ENCODE measurements at regions not wholly inside any gene's neighbourhood (a gene's known extent, or its start where the extent isn't known, plus 50 kb on each side); places are given as distances from the start of the nearest gene placed in this dataset.

DNA sequence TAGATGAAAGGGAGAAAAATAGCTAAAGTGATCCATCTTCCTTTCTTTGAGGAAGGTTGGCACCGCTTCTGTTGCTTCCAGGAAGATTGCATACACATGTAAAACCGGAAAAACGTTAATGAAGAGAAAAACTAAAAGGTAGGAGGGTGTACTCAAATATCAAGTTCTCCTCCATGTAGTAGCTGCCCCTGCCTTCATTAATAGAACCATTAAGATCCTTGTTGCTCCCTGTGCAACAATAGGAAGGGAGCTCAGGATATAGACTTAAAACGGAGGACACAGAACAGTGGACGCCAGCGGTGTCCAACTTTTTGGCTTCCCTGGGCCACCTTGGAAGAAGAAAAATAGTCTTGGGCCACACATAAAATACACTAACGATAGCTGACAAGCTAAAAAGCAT, 118.9 kb downstream of the TMEM174 start:
- TF ChIP-seq, protein P1, sequence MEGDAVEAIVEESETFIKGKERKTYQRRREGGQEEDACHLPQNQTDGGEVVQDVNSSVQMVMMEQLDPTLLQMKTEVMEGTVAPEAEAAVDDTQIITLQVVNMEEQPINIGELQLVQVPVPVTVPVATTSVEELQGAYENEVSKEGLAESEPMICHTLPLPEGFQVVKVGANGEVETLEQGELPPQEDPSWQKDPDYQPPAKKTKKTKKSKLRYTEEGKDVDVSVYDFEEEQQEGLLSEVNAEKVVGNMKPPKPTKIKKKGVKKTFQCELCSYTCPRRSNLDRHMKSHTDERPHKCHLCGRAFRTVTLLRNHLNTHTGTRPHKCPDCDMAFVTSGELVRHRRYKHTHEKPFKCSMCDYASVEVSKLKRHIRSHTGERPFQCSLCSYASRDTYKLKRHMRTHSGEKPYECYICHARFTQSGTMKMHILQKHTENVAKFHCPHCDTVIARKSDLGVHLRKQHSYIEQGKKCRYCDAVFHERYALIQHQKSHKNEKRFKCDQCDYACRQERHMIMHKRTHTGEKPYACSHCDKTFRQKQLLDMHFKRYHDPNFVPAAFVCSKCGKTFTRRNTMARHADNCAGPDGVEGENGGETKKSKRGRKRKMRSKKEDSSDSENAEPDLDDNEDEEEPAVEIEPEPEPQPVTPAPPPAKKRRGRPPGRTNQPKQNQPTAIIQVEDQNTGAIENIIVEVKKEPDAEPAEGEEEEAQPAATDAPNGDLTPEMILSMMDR (IDR thresholded peaks at IDR 0.05) = no peak
- TF ChIP-seq POLR2A (IDR thresholded peaks at IDR 0.05) (no peak), POLR2AphosphoS5 (IDR thresholded peaks at IDR 0.05) (no peak), EP300 (IDR thresholded peaks at IDR 0.05) (no peak)

Data from stomach (tissue), 4 donors.